HepG2 (cell line): ENCODE measurements at regions not wholly inside any gene's neighbourhood (a gene's known extent, or its start where the extent isn't known, plus 50 kb on each side); places are given as distances from the start of the nearest gene placed in this dataset.

ENCODE experiments used
- BCLAF1 ChIP-seq: fragments of 450-650 bp; IDR thresholded peaks from 2 replicates; pipeline ENCODE4 v1.6.1; 2017; ENCODE audit warnings: mild to moderate bottlenecking
- BRCA1 ChIP-seq: sonication (generic); formaldehyde crosslinking; IDR thresholded peaks from 2 replicates; pipeline ENCODE4 v1.4.0; 2020; ENCODE audit warnings: missing genetic modification reagents
- CBX1 ChIP-seq: IDR thresholded peaks from one replicate; pipeline ENCODE4 v1.6.1; 2016; ENCODE audit warnings: antibody characterized with exemption, low read depth
- CSRNP1 ChIP-seq: sonication (generic); formaldehyde crosslinking; IDR thresholded peaks from 2 replicates; pipeline ENCODE4 v1.8.1; 2023; ENCODE audit warnings: mild to moderate bottlenecking, missing genetic modification reagents
- ELF3 ChIP-seq: IDR thresholded peaks from 2 replicates; pipeline ENCODE4 v1.6.1; 2016; ENCODE audit warnings: missing genetic modification reagents, missing compliant biosample characterization
- HOXA3 ChIP-seq: sonication (generic); formaldehyde crosslinking; IDR thresholded peaks from 2 replicates; pipeline ENCODE4 v1.5.0; 2020; ENCODE audit warnings: missing genetic modification reagents
- NR2F2 ChIP-seq: IDR thresholded peaks from 2 replicates; pipeline ENCODE4 v1.6.1; 2012; ENCODE audit warnings: low read depth, inconsistent platforms, borderline replicate concordance
- RBAK ChIP-seq: sonication (generic); formaldehyde crosslinking; IDR thresholded peaks from 2 replicates; pipeline ENCODE4 v1.5.1; 2020; ENCODE audit warnings: mild to moderate bottlenecking, missing genetic modification reagents
- SOX6 ChIP-seq, 2 experiments: fragments of 450-650 bp in 1 of 2; sonication (generic) in 1 of 2; formaldehyde crosslinking in 1 of 2; IDR thresholded peaks; 2 replicates each; pipeline versions ENCODE4 v1.4.0 to v1.6.1; 2017 to 2020; ENCODE audit warnings: antibody characterized with exemption in 1 of 2, mild to moderate bottlenecking in 1 of 2, missing genetic modification reagents in 1 of 2
- TBL1XR1 ChIP-seq: fragments of 150-350 bp; IDR thresholded peaks from 2 replicates; pipeline ENCODE4 v1.6.1; 2014; ENCODE audit warnings: borderline replicate concordance, low read length; ENCODE audit not compliant: partially characterized antibody
- TP53 ChIP-seq: sonication (generic); formaldehyde crosslinking; conservative IDR thresholded peaks from 2 replicates; pipeline ENCODE4 v1.4.0; 2020; ENCODE audit warnings: missing genetic modification reagents
- WIZ ChIP-seq: sonication (generic); formaldehyde crosslinking; IDR thresholded peaks from 2 replicates; pipeline ENCODE4 v1.5.1; 2020; ENCODE audit warnings: mild to moderate bottlenecking, missing genetic modification reagents
- ZNF407 ChIP-seq: sonication (generic); formaldehyde crosslinking; IDR thresholded peaks from one replicate; pipeline ENCODE4 v1.5.1; 2020; ENCODE audit warnings: mild to moderate bottlenecking, missing genetic modification reagents; ENCODE audit errors: not compliant biosample characterization
- ZNF691 ChIP-seq: sonication (generic); formaldehyde crosslinking; IDR thresholded peaks from 2 replicates; pipeline ENCODE4 v1.4.0; 2020; ENCODE audit warnings: missing genetic modification reagents, low read depth, mild to moderate bottlenecking, borderline replicate concordance
- ZNF740 ChIP-seq: sonication (generic); formaldehyde crosslinking; IDR thresholded peaks from 2 replicates; pipeline ENCODE4 v1.4.0; 2020; ENCODE audit warnings: missing genetic modification reagents

- TF ChIP-seq ZNF740 (CRISPR knock-in tag) = no peak
- TF ChIP-seq WIZ = no peak
- TF ChIP-seq TBL1XR1 = no peak
- no peak for TF ChIP-seq SOX6 (IDR thresholded peaks at IDR 0.05)
- peak; percentile 37; the same call in 1 of the 2 replicates for TF ChIP-seq SOX6 (CRISPR knock-in tag; IDR thresholded peaks at IDR 0.05)
- no peak for TF ChIP-seq BCLAF1
- no peak for TF ChIP-seq ZNF407 (CRISPR knock-in tag)
- TF ChIP-seq NR2F2 = no peak
- TF ChIP-seq ZNF691 (CRISPR knock-in tag) = peak; percentile 73; the same call in 1 of the 2 replicates
- TF ChIP-seq ELF3 = no peak
- TF ChIP-seq HOXA3 = peak; percentile 66
- TF ChIP-seq RBAK (CRISPR knock-in tag) = no peak
- no peak for TF ChIP-seq TP53 (CRISPR knock-in tag)
- TF ChIP-seq CBX1 = no peak
- TF ChIP-seq CSRNP1 = peak; percentile 82
- no peak for TF ChIP-seq BRCA1 (CRISPR knock-in tag)
Observed at GRCh38 chr13:50081679-50082425, 66.6 kb downstream of the KCNRG start (continued).
